ENCODE measurements at regions not wholly inside any gene's neighbourhood (a gene's known extent, or its start where the extent isn't known, plus 50 kb on each side); places are given as distances from the start of the nearest gene placed in this dataset.

DNA sequence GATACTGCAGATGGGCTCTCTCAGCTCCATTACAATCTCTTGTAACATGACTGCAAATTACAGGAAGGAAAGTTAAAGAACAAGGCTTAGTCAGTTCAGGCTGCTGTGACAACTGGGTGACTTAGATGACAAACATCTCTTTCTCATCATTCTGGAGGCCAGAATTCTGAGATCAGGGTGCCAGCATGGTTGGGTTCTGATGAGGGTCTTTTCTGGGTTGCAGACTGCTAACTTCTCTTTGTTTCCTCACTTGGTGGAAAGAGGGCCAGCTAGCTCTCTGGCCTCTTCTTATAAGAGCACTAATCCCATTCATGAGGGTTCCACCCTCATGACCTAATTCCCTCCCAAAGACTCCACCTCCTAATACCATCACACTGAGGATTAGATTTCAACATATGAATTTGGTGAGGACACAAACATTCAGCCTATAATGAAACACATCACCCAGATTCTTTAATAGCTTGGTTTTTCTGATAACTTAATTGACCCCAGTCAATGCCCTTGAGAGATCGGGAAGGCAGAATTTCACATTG is 73.6 kb upstream of the MAMDC2 start:
- no peak for TF ChIP-seq EZH2phosphoT487 (IDR thresholded peaks at IDR 0.05; ENCODE audit: borderline replicate concordance)
- TF ChIP-seq, protein P1, sequence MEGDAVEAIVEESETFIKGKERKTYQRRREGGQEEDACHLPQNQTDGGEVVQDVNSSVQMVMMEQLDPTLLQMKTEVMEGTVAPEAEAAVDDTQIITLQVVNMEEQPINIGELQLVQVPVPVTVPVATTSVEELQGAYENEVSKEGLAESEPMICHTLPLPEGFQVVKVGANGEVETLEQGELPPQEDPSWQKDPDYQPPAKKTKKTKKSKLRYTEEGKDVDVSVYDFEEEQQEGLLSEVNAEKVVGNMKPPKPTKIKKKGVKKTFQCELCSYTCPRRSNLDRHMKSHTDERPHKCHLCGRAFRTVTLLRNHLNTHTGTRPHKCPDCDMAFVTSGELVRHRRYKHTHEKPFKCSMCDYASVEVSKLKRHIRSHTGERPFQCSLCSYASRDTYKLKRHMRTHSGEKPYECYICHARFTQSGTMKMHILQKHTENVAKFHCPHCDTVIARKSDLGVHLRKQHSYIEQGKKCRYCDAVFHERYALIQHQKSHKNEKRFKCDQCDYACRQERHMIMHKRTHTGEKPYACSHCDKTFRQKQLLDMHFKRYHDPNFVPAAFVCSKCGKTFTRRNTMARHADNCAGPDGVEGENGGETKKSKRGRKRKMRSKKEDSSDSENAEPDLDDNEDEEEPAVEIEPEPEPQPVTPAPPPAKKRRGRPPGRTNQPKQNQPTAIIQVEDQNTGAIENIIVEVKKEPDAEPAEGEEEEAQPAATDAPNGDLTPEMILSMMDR (conservative IDR thresholded peaks at IDR 0.05; ENCODE audit: low read length): no peak
- H3F3A ChIP-seq (ENCODE audit: low read depth): no peaks in the 10 kb centered on the region
- no peaks in the 10 kb centered on the region for H3K4me1 ChIP-seq (ENCODE audit: insufficient read depth, low read length, poor library complexity, severe bottlenecking)
- no peak overlapping the region for H2AFZ ChIP-seq (ENCODE audit: low read length)
- H3K36me3 ChIP-seq (ENCODE audit: insufficient read depth, low read length): no peaks in the 10 kb centered on the region
- H3K4me2 ChIP-seq (ENCODE audit: low read depth, low read length, poor library complexity, severe bottlenecking): no peak overlapping the region
- H3K9me2 ChIP-seq (replicated peaks; ENCODE audit: low read depth, low read length): no peaks in the 10 kb centered on the region
- no peaks in the 10 kb centered on the region for H4K20me1 ChIP-seq (ENCODE audit: insufficient read depth, low read length, poor library complexity, severe bottlenecking)
- no peak overlapping the region for H3K4me3 ChIP-seq (ENCODE audit: low read length, poor library complexity, severe bottlenecking)
- no peak overlapping the region for H3K9ac ChIP-seq (ENCODE audit: low read depth, low read length, poor library complexity, severe bottlenecking)
- H3K9me3 ChIP-seq (ENCODE audit: insufficient read depth, low read depth, low read length): no peaks in the 10 kb centered on the region
- no peaks in the 10 kb centered on the region for H3K79me2 ChIP-seq (ENCODE audit: insufficient read depth, low read length)
- H3K27me3 ChIP-seq (ENCODE audit: insufficient read depth, low read length, poor library complexity, severe bottlenecking): no peaks in the 10 kb centered on the region

DNA sequence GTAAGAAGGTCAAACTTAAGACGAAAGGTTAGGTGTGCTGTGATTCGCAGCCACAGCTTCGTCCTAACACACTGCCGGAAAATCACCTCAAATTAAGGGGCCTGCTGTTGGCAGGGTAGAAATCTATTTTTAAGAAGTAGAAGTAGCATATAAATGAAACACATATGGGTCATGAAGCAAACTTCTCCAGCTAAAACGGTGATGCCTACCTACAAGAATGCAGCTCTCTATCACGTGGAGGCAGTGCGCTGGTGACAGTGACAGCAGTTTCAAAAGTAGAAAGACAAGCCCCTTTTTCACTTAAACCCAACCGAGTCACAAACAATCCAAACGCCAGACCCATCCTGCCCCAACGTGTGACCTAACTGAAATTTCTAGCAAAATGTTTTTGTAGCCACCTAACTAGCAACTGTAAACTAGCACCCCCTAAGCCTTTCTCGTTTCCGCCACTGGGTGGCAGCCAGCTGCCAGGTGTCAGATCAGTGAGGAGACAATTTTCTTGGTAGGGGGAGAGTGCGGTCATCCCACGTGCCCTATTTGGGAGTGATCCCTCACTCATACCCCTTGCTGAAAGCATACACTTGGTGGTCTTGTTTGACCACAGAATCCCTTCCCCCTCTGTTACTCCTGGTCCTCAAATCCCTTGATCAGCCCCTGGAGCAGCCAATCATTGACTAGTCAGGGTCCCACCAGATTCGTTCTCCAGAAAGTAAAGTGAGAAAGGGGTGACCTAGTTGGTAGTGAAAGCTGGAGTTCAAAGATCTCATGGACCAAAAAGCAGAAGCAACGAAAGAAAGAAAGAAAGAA is 71.8 kb upstream of the MAMDC2 start:
- Histone ChIP-seq H3F3A (ENCODE audit: low read depth) (no peaks in the 10 kb centered on the region), H2AFZ (ENCODE audit: low read length) (no peak overlapping the region)
- TF ChIP-seq, protein P1 (conservative IDR thresholded peaks at IDR 0.05; ENCODE audit: low read length): peak; percentile 98
- no peak for TF ChIP-seq EZH2phosphoT487 (IDR thresholded peaks at IDR 0.05; ENCODE audit: borderline replicate concordance)

DNA sequence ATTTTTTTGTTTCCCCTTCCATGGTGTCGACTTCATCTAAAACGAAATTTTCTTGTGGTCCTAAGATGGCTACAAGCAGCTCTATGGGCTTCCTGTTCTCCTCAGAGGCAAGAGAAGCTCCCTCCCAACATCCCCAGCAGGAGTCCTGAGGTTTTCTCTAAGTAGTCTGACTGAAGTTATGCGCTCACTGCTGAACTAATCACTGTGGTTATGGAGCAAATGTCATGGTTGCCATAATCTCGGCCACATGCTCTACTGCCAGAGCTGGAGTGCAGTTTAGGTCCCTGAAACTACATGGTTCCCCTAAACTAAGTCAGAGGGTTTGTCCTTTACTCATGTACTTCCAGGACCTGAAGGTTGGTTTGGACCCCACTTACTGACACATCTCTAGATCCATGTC is 68.0 kb upstream of the MAMDC2 start:
- TF ChIP-seq, protein P1 (conservative IDR thresholded peaks at IDR 0.05; ENCODE audit: low read length): no peak
- TF ChIP-seq EZH2phosphoT487 (IDR thresholded peaks at IDR 0.05; ENCODE audit: borderline replicate concordance): no peak
- no peaks in the 10 kb centered on the region for H3K36me3 ChIP-seq (ENCODE audit: insufficient read depth, low read length)
- H3K27me3 ChIP-seq (ENCODE audit: insufficient read depth, low read length, poor library complexity, severe bottlenecking): no peaks in the 10 kb centered on the region
- no peaks in the 10 kb centered on the region for H3K4me1 ChIP-seq (ENCODE audit: insufficient read depth, low read length, poor library complexity, severe bottlenecking)
- H4K20me1 ChIP-seq (ENCODE audit: insufficient read depth, low read length, poor library complexity, severe bottlenecking): no peaks in the 10 kb centered on the region
- no peaks in the 10 kb centered on the region for H3F3A ChIP-seq (ENCODE audit: low read depth)
- no peaks in the 10 kb centered on the region for H3K9me2 ChIP-seq (replicated peaks; ENCODE audit: low read depth, low read length)
- H3K79me2 ChIP-seq (ENCODE audit: insufficient read depth, low read length): no peaks in the 10 kb centered on the region
- 0 out of 2 replicates have a peak overlapping the region, but pooled peaks have one; percentile 60 for H2AFZ ChIP-seq (ENCODE audit: low read length)
- no peak overlapping the region for H3K9ac ChIP-seq (ENCODE audit: low read depth, low read length, poor library complexity, severe bottlenecking)
- H3K4me2 ChIP-seq (ENCODE audit: low read depth, low read length, poor library complexity, severe bottlenecking): no peak overlapping the region
- no peak overlapping the region for H3K4me3 ChIP-seq (ENCODE audit: low read length, poor library complexity, severe bottlenecking)
- no peaks in the 10 kb centered on the region for H3K9me3 ChIP-seq (ENCODE audit: insufficient read depth, low read depth, low read length)

More for the DNA sequence above, 71.8 kb upstream of the MAMDC2 start:
- no peaks in the 10 kb centered on the region for H3K4me1 ChIP-seq (ENCODE audit: insufficient read depth, low read length, poor library complexity, severe bottlenecking)
- H3K4me3 ChIP-seq (ENCODE audit: low read length, poor library complexity, severe bottlenecking): no peak overlapping the region
- H3K9me2 ChIP-seq (replicated peaks; ENCODE audit: low read depth, low read length): no peaks in the 10 kb centered on the region
- no peaks in the 10 kb centered on the region for H3K9me3 ChIP-seq (ENCODE audit: insufficient read depth, low read depth, low read length)
- no peaks in the 10 kb centered on the region for H3K79me2 ChIP-seq (ENCODE audit: insufficient read depth, low read length)
- H3K27me3 ChIP-seq (ENCODE audit: insufficient read depth, low read length, poor library complexity, severe bottlenecking): no peaks in the 10 kb centered on the region
- no peak overlapping the region for H3K9ac ChIP-seq (ENCODE audit: low read depth, low read length, poor library complexity, severe bottlenecking)
- H3K36me3 ChIP-seq (ENCODE audit: insufficient read depth, low read length): no peaks in the 10 kb centered on the region
- H4K20me1 ChIP-seq (ENCODE audit: insufficient read depth, low read length, poor library complexity, severe bottlenecking): no peaks in the 10 kb centered on the region
- no peak overlapping the region for H3K4me2 ChIP-seq (ENCODE audit: low read depth, low read length, poor library complexity, severe bottlenecking)

Data from Loucy (cell line).